Stimulated activated naive CD8-positive, alpha-beta T cell treated with anti-CD3 and anti-CD28 coated beads, Interleukin-15, amount 100 ng/mL, for 72 hours (primary cell): ENCODE measurements at regions not wholly inside any gene's neighbourhood (a gene's known extent, or its start where the extent isn't known, plus 50 kb on each side); places are given as distances from the start of the nearest gene placed in this dataset.
A peak's percentile ranks its signal among the peaks of the same experiment; 100 is the strongest.

Experiments
- ATAC-seq: fragments of 150-1000 bp; cut with Tn5 transposase; 2 replicates; pipeline ENCODE4 v1.10.0; 2021; ENCODE audit warnings: mild to moderate bottlenecking, moderate library complexity
- DNase-seq, 2 donors: peaks; one replicate each; pipeline ENCODE4 v3.0.0; 2021 to 2022
- H3K27ac Mint-ChIP-seq, 2 donors: one replicate each; pipeline ENCODE4 v1.8.0; 2022; ENCODE audit warnings: mild to moderate bottlenecking in 2 of 2, mixed read lengths in 2 of 2, moderate library complexity in 2 of 2
- H3K27me3 Mint-ChIP-seq: one replicate; pipeline ENCODE4 v1.8.0; 2022; ENCODE audit warnings: mixed read lengths
- H3K4me1 Mint-ChIP-seq: one replicate; pipeline ENCODE4 v1.8.0; 2022; ENCODE audit warnings: mild to moderate bottlenecking, mixed read lengths
- H3K4me3 Mint-ChIP-seq, 2 donors: one replicate each; pipeline ENCODE4 v1.8.0; 2022; ENCODE audit warnings: mild to moderate bottlenecking in 2 of 2, mixed read lengths in 2 of 2, moderate library complexity in 1 of 2
- H3K9me3 Mint-ChIP-seq, 2 donors: one replicate each; pipeline ENCODE4 v1.8.0; 2022; ENCODE audit warnings: mixed read lengths in 2 of 2

GRCh38 chr5:167804512-167805220 lies 486.8 kb upstream of the WWC1 start:
- ATAC-seq (no peak), DNase-seq (no peak)
- Mint-ChIP-seq H3K27me3 (no peaks in the 10 kb centered on the region), H3K9me3 (peaks cover 0 to 6% of the 10 kb centered on the region in 2 donors), H3K27ac (peak overlapping the region in 1 of 2 donors; percentile 27), H3K4me1 (no peaks in the 10 kb centered on the region), H3K4me3 (no peak overlapping the region)

- ATAC-seq (no peak), DNase-seq (no peak)
- no peaks in the 10 kb centered on the region for H3K4me1 Mint-ChIP-seq
- H3K9me3 Mint-ChIP-seq: peaks cover 0 to 6% of the 10 kb centered on the region in 2 donors
- no peak overlapping the region for H3K27ac Mint-ChIP-seq
- no peaks in the 10 kb centered on the region for H3K27me3 Mint-ChIP-seq
- H3K4me3 Mint-ChIP-seq: no peak overlapping the region
These were observed 480.9 kb upstream of the WWC1 start for GRCh38 chr5:167810573-167810972.

- H3K27ac Mint-ChIP-seq: no peak overlapping the region
- peaks cover 0 to 6% of the 10 kb centered on the region in 2 donors for H3K9me3 Mint-ChIP-seq
- no peak for ATAC-seq
- no peak for DNase-seq
- H3K4me3 Mint-ChIP-seq: no peak overlapping the region
- no peaks in the 10 kb centered on the region for H3K4me1 Mint-ChIP-seq
- H3K27me3 Mint-ChIP-seq: no peaks in the 10 kb centered on the region
These were observed 478.6 kb upstream of the WWC1 start for GRCh38 chr5:167812871-167813270.

GRCh38 chr5:167813389-167813788 lies 478.1 kb upstream of the WWC1 start:
- DNase-seq: no peak
- H3K4me3 Mint-ChIP-seq: no peak overlapping the region
- no peak overlapping the region for H3K27ac Mint-ChIP-seq
- peaks cover 0 to 6% of the 10 kb centered on the region in 2 donors for H3K9me3 Mint-ChIP-seq
- ATAC-seq: no peak
- H3K4me1 Mint-ChIP-seq: no peaks in the 10 kb centered on the region
- H3K27me3 Mint-ChIP-seq: no peaks in the 10 kb centered on the region

- ATAC-seq (no peak), DNase-seq (no peak)
- H3K4me3 Mint-ChIP-seq: no peak overlapping the region
These were observed 477.4 kb upstream of the WWC1 start for GRCh38 chr5:167814040-167814439.

GRCh38 chr5:167814828-167815227 lies 476.6 kb upstream of the WWC1 start:
- peaks cover 0 to 6% of the 10 kb centered on the region in 2 donors for H3K9me3 Mint-ChIP-seq
- no peak for DNase-seq
- no peak overlapping the region for H3K27ac Mint-ChIP-seq
- no peak for ATAC-seq
- H3K4me3 Mint-ChIP-seq: no peak overlapping the region
- H3K27me3 Mint-ChIP-seq: no peaks in the 10 kb centered on the region
- H3K4me1 Mint-ChIP-seq: no peaks in the 10 kb centered on the region

More at GRCh38 chr5:167814040-167814439, 477.4 kb upstream of the WWC1 start:
- no peaks in the 10 kb centered on the region for H3K27me3 Mint-ChIP-seq
- H3K27ac Mint-ChIP-seq: no peak overlapping the region
- peaks cover 0 to 6% of the 10 kb centered on the region in 2 donors for H3K9me3 Mint-ChIP-seq
- no peaks in the 10 kb centered on the region for H3K4me1 Mint-ChIP-seq

GRCh38 chr5:167816354-167816753 lies 475.1 kb upstream of the WWC1 start:
- H3K4me3 Mint-ChIP-seq: no peak overlapping the region
- no peak overlapping the region for H3K27ac Mint-ChIP-seq
- no peak for ATAC-seq
- no peaks in the 10 kb centered on the region for H3K4me1 Mint-ChIP-seq
- DNase-seq: no peak
- peaks cover 0 to 6% of the 10 kb centered on the region in 2 donors for H3K9me3 Mint-ChIP-seq
- no peaks in the 10 kb centered on the region for H3K27me3 Mint-ChIP-seq

- H3K27ac Mint-ChIP-seq: no peak overlapping the region
- no peaks in the 10 kb centered on the region for H3K4me1 Mint-ChIP-seq
- H3K4me3 Mint-ChIP-seq: no peak overlapping the region
- no peaks in the 10 kb centered on the region for H3K27me3 Mint-ChIP-seq
- ATAC-seq: no peak
- peaks cover 0 to 3% of the 10 kb centered on the region in 2 donors for H3K9me3 Mint-ChIP-seq
- no peak for DNase-seq
These were observed 474.6 kb upstream of the WWC1 start for GRCh38 chr5:167816864-167817263.

GRCh38 chr5:167819406-167819805 lies 472.0 kb upstream of the WWC1 start:
- no peak for ATAC-seq
- Mint-ChIP-seq H3K27me3 (no peaks in the 10 kb centered on the region), H3K27ac (no peak overlapping the region), H3K9me3 (no peaks in the 10 kb centered on the region), H3K4me1 (no peaks in the 10 kb centered on the region), H3K4me3 (no peak overlapping the region)
- DNase-seq: no peak

GRCh38 chr5:167820101-167820990 lies 471.1 kb upstream of the WWC1 start:
- no peaks in the 10 kb centered on the region for H3K27me3 Mint-ChIP-seq
- ATAC-seq (no peak), DNase-seq (no peak)
- no peaks in the 10 kb centered on the region for H3K4me1 Mint-ChIP-seq
- no peak overlapping the region for H3K4me3 Mint-ChIP-seq
- H3K9me3 Mint-ChIP-seq: no peaks in the 10 kb centered on the region
- H3K27ac Mint-ChIP-seq: no peak overlapping the region

- DNase-seq: no peak
- Mint-ChIP-seq H3K9me3 (no peaks in the 10 kb centered on the region), H3K27ac (no peak overlapping the region), H3K27me3 (no peaks in the 10 kb centered on the region), H3K4me1 (no peaks in the 10 kb centered on the region), H3K4me3 (no peak overlapping the region)
- ATAC-seq: no peak
These were observed 470.3 kb upstream of the WWC1 start for GRCh38 chr5:167821151-167821550.

GRCh38 chr5:167821669-167822068 lies 469.8 kb upstream of the WWC1 start:
- ATAC-seq: no peak
- Mint-ChIP-seq H3K27ac (no peak overlapping the region), H3K27me3 (no peaks in the 10 kb centered on the region), H3K4me1 (no peaks in the 10 kb centered on the region), H3K9me3 (no peaks in the 10 kb centered on the region), H3K4me3 (no peak overlapping the region)
- DNase-seq: no peak

- H3K9me3 Mint-ChIP-seq: no peaks in the 10 kb centered on the region
- H3K27me3 Mint-ChIP-seq: no peaks in the 10 kb centered on the region
- ATAC-seq (no peak), DNase-seq (no peak)
- H3K4me3 Mint-ChIP-seq: no peak overlapping the region
- no peak overlapping the region for H3K27ac Mint-ChIP-seq
- no peaks in the 10 kb centered on the region for H3K4me1 Mint-ChIP-seq
These were observed 469.2 kb upstream of the WWC1 start for GRCh38 chr5:167822241-167822640.

- DNase-seq (no peak), ATAC-seq (no peak)
- H3K27me3 Mint-ChIP-seq: no peaks in the 10 kb centered on the region
- H3K4me1 Mint-ChIP-seq: no peaks in the 10 kb centered on the region
- no peak overlapping the region for H3K27ac Mint-ChIP-seq
- H3K4me3 Mint-ChIP-seq: no peak overlapping the region
- H3K9me3 Mint-ChIP-seq: no peaks in the 10 kb centered on the region
These were observed 468.0 kb upstream of the WWC1 start for GRCh38 chr5:167823405-167823804.

GRCh38 chr5:167827766-167828165 lies 463.7 kb upstream of the WWC1 start:
- no peaks in the 10 kb centered on the region for H3K4me1 Mint-ChIP-seq
- ATAC-seq (no peak), DNase-seq (no peak)
- no peak overlapping the region for H3K4me3 Mint-ChIP-seq
- H3K9me3 Mint-ChIP-seq: no peaks in the 10 kb centered on the region
- no peaks in the 10 kb centered on the region for H3K27me3 Mint-ChIP-seq
- no peak overlapping the region for H3K27ac Mint-ChIP-seq

- no peaks in the 10 kb centered on the region for H3K4me1 Mint-ChIP-seq
- DNase-seq (no peak), ATAC-seq (no peak)
- H3K4me3 Mint-ChIP-seq: no peak overlapping the region
- no peaks in the 10 kb centered on the region for H3K9me3 Mint-ChIP-seq
- no peak overlapping the region for H3K27ac Mint-ChIP-seq
- no peaks in the 10 kb centered on the region for H3K27me3 Mint-ChIP-seq
These were observed 459.5 kb upstream of the WWC1 start for GRCh38 chr5:167831754-167832504.
